Sciatic nerve (tissue), 2 donors: ENCODE measurements at regions not wholly inside any gene's neighbourhood (a gene's known extent, or its start where the extent isn't known, plus 50 kb on each side); places are given as distances from the start of the nearest gene placed in this dataset.

Source experiments
- ATAC-seq: fragments of 200-7000 bp; cut with Tn5 transposase; one replicate; pipeline ENCODE4 v1.9.1; 2020; ENCODE audit warnings: mild to moderate bottlenecking, moderate library complexity
- DNase-seq: peaks from one replicate; pipeline ENCODE4 v3.0.0-alpha.2; 2020; ENCODE audit warnings: low spot score
- intact Hi-C: fragments of 100-400 bp; cut with DNase I; formaldehyde crosslinking; loops from one replicate; pipeline ENCODE4 v1.14.2; 2022
- donor health status: DM: no; HTN: no; CAD: no.
- donor health status: DM: no; HTN: no; CAD: no.

- intact Hi-C loops = no loop called here
- ATAC-seq = peak; percentile 85
- DNase-seq = no peak
Measured at GRCh38 chr11:121775276-121775675, 322.5 kb upstream of the SORL1-AS1 start.

GRCh38 chr11:121773076-121773475 is 320.3 kb upstream of the SORL1-AS1 start:
- intact Hi-C loops = no loop called here
- ATAC-seq (no peak), DNase-seq (no peak)

GRCh38 chr11:121770939-121771595 is 318.3 kb upstream of the SORL1-AS1 start:
- no peak for ATAC-seq
- no peak for DNase-seq
- intact Hi-C loops = no loop called here

- intact Hi-C loops = no loop called here
- DNase-seq = no peak
- ATAC-seq = no peak
Measured at GRCh38 chr11:121769191-121769590, 316.4 kb upstream of the SORL1-AS1 start.

- ATAC-seq (peak; percentile 23), DNase-seq (no peak)
- intact Hi-C loops = no loop called here
Measured at GRCh38 chr11:121767433-121767832, 314.7 kb upstream of the SORL1-AS1 start.

- DNase-seq (no peak), ATAC-seq (no peak)
- intact Hi-C loops = no loop called here
Measured at GRCh38 chr11:121766991-121767390, 314.2 kb upstream of the SORL1-AS1 start.

- ATAC-seq (no peak), DNase-seq (no peak)
- intact Hi-C loops = no loop called here
Measured at GRCh38 chr11:121766166-121766565, 313.4 kb upstream of the SORL1-AS1 start.

- ATAC-seq (no peak), DNase-seq (no peak)
- intact Hi-C loops = no loop called here
Measured at GRCh38 chr11:121763526-121763925, 310.8 kb upstream of the SORL1-AS1 start.

GRCh38 chr11:121762820-121763219 is 310.1 kb upstream of the SORL1-AS1 start:
- DNase-seq = peak; percentile 66
- ATAC-seq = peak; percentile 64
- intact Hi-C loops = no loop called here

GRCh38 chr11:121761186-121761585 is 308.4 kb upstream of the SORL1-AS1 start:
- no peak for ATAC-seq
- intact Hi-C loops = no loop called here
- DNase-seq = no peak

- no peak for DNase-seq
- ATAC-seq = no peak
- intact Hi-C loops = no loop called here
Measured at GRCh38 chr11:121757480-121758125, 304.8 kb upstream of the SORL1-AS1 start.

GRCh38 chr11:121755906-121756305 is 303.1 kb upstream of the SORL1-AS1 start:
- intact Hi-C loops = no loop called here
- DNase-seq = no peak
- ATAC-seq = peak; percentile 47

- ATAC-seq = no peak
- intact Hi-C loops = no loop called here
- no peak for DNase-seq
Measured at GRCh38 chr11:121755191-121755590, 302.4 kb upstream of the SORL1-AS1 start.

- DNase-seq (peak; percentile 74), ATAC-seq (peak; percentile 97)
- intact Hi-C loops = no loop called here
Measured at GRCh38 chr11:121754598-121754997, 301.8 kb upstream of the SORL1-AS1 start.

GRCh38 chr11:121749691-121750090 is 296.9 kb upstream of the SORL1-AS1 start:
- DNase-seq (no peak), ATAC-seq (no peak)
- intact Hi-C loops = no loop called here

GRCh38 chr11:121748068-121748467 is 295.3 kb upstream of the SORL1-AS1 start:
- intact Hi-C loops = no loop called here
- DNase-seq (no peak), ATAC-seq (no peak)

- intact Hi-C loops = no loop called here
- DNase-seq (no peak), ATAC-seq (no peak)
Measured at GRCh38 chr11:121743285-121743684, 290.5 kb upstream of the SORL1-AS1 start.

- ATAC-seq = peak; percentile 97
- DNase-seq = peak; percentile 88
- intact Hi-C loops = no loop called here
Measured at GRCh38 chr11:121741761-121742361, 289.1 kb upstream of the SORL1-AS1 start.

GRCh38 chr11:121741351-121741760 is 288.6 kb upstream of the SORL1-AS1 start:
- intact Hi-C loops = no loop called here
- DNase-seq (no peak), ATAC-seq (peak; percentile 76)

GRCh38 chr11:121740902-121741301 is 288.1 kb upstream of the SORL1-AS1 start:
- intact Hi-C loops = no loop called here

More at GRCh38 chr11:121740902-121741301, 288.1 kb upstream of the SORL1-AS1 start:
- ATAC-seq = no peak
- DNase-seq = no peak
